ENCODE measurements at regions not wholly inside any gene's neighbourhood (a gene's known extent, or its start where the extent isn't known, plus 50 kb on each side); places are given as distances from the start of the nearest gene placed in this dataset.

DNA sequence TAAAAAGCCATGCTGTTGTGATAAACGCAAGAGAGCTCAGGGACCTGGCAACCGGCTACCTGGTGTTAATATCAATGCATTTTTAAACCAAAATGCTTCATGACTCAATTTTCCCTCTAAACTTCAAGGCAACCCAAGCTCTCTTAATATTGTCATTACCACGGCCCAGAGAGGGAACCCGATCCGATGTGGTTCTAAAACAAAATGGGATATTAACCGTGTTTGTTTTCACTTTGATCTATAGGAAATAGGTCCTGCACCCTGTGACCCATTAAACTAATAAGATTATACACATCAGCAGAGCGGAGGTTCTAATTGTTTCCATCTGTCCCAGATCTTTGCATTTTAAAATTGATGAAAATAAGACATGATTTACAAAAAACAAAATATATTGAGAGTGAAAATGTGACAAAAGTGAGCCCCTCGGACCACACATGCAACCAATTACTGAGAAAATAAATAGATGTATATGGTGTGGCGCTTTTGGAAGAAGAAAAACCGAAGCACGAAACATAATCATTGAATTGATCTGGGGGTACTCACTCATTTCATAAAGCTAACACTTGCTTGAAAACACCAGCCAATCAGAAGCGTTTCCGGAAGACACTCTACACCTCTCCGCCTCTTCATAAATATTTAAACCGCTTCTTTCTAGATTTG lies 290.3 kb upstream of the NFE2L3 start:
- TF ChIP-seq, protein P1, sequence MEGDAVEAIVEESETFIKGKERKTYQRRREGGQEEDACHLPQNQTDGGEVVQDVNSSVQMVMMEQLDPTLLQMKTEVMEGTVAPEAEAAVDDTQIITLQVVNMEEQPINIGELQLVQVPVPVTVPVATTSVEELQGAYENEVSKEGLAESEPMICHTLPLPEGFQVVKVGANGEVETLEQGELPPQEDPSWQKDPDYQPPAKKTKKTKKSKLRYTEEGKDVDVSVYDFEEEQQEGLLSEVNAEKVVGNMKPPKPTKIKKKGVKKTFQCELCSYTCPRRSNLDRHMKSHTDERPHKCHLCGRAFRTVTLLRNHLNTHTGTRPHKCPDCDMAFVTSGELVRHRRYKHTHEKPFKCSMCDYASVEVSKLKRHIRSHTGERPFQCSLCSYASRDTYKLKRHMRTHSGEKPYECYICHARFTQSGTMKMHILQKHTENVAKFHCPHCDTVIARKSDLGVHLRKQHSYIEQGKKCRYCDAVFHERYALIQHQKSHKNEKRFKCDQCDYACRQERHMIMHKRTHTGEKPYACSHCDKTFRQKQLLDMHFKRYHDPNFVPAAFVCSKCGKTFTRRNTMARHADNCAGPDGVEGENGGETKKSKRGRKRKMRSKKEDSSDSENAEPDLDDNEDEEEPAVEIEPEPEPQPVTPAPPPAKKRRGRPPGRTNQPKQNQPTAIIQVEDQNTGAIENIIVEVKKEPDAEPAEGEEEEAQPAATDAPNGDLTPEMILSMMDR (conservative IDR thresholded peaks at IDR 0.05 in 1 of 2, IDR thresholded peaks at IDR 0.05 in 1 of 2; ENCODE audit: extremely low read depth in 1 of 2, insufficient read depth in 1 of 2, low read depth in 1 of 2, low read length in 2 of 2), result no peak
- TF ChIP-seq EZH2 (IDR thresholded peaks at IDR 0.05; ENCODE audit: borderline replicate concordance, low read length), result no peak
